WERI-Rb-1 (cell line): ENCODE measurements at regions not wholly inside any gene's neighbourhood (a gene's known extent, or its start where the extent isn't known, plus 50 kb on each side); places are given as distances from the start of the nearest gene placed in this dataset.

Experiments
- DNase-seq: peaks from one replicate; pipeline ENCODE4 v3.0.0-alpha.2; 2020
- H3K27ac ChIP-seq: fragments of 250-450 bp; sonication (Bioruptor Pico); 2 replicates; pipeline ENCODE4 v1.5.1; 2020; ENCODE audit warnings: mild to moderate bottlenecking, moderate library complexity
- H3K27me3 ChIP-seq: fragments of 250-450 bp; sonication (Bioruptor Pico); 2 replicates; pipeline ENCODE4 v1.5.1; 2021; ENCODE audit warnings: mild to moderate bottlenecking, low read depth, moderate library complexity; ENCODE audit not compliant: insufficient read depth, severe bottlenecking
- H3K36me3 ChIP-seq: fragments of 250-450 bp; sonication (Bioruptor Pico); 2 replicates; pipeline ENCODE4 v1.5.1; 2020; ENCODE audit warnings: mild to moderate bottlenecking, moderate library complexity
- H3K4me3 ChIP-seq: 2 replicates; pipeline ENCODE4 v1.5.1; 2011; ENCODE audit warnings: low read depth, mild to moderate bottlenecking, control low read depth, low read length
- H3K9me3 ChIP-seq: fragments of 250-450 bp; sonication (Bioruptor Pico); 2 replicates; pipeline ENCODE4 v1.5.1; 2021; ENCODE audit warnings: mild to moderate bottlenecking, moderate library complexity; ENCODE audit not compliant: severe bottlenecking
- TF ChIP-seq, protein P1 (sequence below): IDR thresholded peaks from 2 replicates; pipeline ENCODE4 v1.5.1; 2011; ENCODE audit warnings: low read depth, mild to moderate bottlenecking, control low read depth, inconsistent platforms, low read length

DNA sequence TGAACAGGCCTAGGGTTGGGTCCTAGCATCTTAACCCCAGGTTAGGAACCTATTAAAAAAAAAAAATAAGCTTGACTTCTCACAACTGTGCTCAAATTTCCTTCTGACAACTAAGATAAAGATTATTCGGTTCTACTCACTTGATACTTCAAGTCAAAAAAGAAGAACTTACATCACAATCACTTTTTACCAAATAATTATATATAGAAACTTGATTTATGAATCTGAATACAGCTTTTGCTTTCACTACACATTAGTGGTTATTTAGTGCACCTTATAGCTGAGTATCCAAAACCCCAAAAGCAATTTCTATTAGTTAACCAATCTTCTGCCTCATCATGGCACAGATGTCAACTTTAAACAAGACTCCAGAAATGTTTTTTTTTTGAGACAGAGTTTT is 119.0 kb upstream of the DST start:
- Histone ChIP-seq H3K27me3 (no peaks in the 10 kb centered on the region), H3K27ac (no peak overlapping the region), H3K9me3 (no peaks in the 10 kb centered on the region), H3K4me3 (no peak overlapping the region), H3K36me3 (no peaks in the 10 kb centered on the region)
- TF ChIP-seq, protein P1, sequence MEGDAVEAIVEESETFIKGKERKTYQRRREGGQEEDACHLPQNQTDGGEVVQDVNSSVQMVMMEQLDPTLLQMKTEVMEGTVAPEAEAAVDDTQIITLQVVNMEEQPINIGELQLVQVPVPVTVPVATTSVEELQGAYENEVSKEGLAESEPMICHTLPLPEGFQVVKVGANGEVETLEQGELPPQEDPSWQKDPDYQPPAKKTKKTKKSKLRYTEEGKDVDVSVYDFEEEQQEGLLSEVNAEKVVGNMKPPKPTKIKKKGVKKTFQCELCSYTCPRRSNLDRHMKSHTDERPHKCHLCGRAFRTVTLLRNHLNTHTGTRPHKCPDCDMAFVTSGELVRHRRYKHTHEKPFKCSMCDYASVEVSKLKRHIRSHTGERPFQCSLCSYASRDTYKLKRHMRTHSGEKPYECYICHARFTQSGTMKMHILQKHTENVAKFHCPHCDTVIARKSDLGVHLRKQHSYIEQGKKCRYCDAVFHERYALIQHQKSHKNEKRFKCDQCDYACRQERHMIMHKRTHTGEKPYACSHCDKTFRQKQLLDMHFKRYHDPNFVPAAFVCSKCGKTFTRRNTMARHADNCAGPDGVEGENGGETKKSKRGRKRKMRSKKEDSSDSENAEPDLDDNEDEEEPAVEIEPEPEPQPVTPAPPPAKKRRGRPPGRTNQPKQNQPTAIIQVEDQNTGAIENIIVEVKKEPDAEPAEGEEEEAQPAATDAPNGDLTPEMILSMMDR: no peak
- DNase-seq: no peak

DNA sequence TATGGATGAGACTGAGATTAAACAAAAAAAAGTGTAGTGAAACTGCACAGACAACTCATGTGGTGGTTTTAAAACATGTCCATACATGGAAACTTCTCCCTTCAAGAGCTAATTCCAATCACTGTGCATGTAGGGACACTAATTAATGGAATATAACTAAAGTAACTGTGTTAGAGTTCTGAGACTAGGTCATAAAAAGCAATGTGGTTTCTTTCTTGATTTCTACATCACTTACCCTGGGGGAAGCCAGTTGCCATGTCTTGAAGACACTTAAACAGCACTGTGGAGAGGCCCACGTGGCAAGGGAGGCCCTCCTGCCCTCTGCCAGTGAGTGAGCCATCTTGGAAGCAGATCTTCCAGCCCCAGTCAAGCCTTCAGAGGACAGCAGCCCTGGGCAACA is 118.2 kb upstream of the DST start:
- Histone ChIP-seq H3K36me3 (no peaks in the 10 kb centered on the region), H3K27me3 (no peaks in the 10 kb centered on the region), H3K9me3 (no peaks in the 10 kb centered on the region), H3K4me3 (no peak overlapping the region), H3K27ac (no peak overlapping the region; the same call in 1 of the 2 replicates)
- DNase-seq: no peak
- TF ChIP-seq, protein P1: no peak

DNA sequence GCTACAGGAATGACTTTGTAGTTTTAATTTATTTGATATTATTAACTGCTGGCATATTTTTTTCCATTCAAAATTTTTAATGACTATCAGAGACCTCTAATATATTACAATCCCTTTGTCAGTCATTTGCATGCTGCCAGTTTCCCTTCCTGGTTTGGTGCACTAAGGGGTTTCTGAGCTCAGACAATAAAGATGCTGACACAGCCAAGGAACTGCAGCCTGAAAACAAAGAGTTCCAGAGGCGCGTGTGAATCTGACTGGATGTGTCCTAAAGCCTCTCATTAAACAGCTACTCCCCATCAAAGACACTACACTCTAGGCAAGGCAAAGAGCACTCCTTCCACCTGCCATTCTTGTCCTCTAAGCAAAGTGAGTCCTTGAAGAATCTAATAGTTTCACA is 116.8 kb upstream of the DST start:
- Histone ChIP-seq H3K27ac (no peak overlapping the region), H3K9me3 (no peaks in the 10 kb centered on the region), H3K27me3 (no peaks in the 10 kb centered on the region), H3K4me3 (no peak overlapping the region), H3K36me3 (no peaks in the 10 kb centered on the region)
- TF ChIP-seq, protein P1: no peak
- DNase-seq: no peak

DNA sequence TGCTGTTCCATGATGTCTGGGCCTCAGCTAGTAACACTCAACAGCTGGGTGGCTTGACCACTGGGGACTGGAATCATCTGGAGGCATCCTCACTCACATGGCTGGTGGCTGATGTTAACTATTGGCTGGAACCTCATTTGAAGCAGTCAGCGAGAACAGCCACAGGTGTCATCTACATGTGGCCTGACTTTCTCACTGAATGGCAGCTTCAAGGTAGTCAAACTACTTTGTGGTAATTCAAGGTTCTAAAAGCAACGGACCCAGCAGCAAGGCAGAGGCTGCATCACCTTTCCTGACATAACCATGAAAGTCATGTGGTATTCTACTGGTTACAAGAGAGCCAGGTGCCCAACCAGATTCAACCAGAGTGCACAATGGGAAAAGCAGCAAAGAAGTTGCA is 115.9 kb upstream of the DST start:
- Histone ChIP-seq H3K36me3 (no peaks in the 10 kb centered on the region), H3K9me3 (no peaks in the 10 kb centered on the region), H3K27me3 (no peaks in the 10 kb centered on the region), H3K27ac (no peak overlapping the region), H3K4me3 (no peak overlapping the region)
- no peak for DNase-seq
- TF ChIP-seq, protein P1: no peak

DNA sequence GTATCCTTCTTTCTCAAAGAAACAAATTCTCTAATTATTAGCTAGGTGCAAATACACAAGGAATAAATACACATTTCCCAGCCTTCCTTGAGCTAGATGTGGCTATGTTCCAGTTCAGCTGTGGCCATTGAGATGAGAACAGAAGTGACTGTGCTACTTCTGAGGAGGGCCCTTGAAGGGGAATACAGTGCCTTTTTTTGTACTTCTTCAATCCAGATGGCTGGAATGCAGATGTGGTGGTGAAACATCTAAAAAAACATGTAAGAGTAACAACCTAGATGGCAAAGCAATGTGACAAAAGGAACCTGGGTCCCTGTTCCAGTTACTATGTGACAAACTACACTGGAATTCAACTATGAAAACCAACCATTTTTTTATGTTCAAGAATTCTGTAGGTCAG is 115.4 kb upstream of the DST start:
- TF ChIP-seq, protein P1: no peak
- Histone ChIP-seq H3K36me3 (no peaks in the 10 kb centered on the region), H3K27ac (no peak overlapping the region), H3K27me3 (no peaks in the 10 kb centered on the region), H3K4me3 (no peak overlapping the region), H3K9me3 (no peaks in the 10 kb centered on the region)
- no peak for DNase-seq

DNA sequence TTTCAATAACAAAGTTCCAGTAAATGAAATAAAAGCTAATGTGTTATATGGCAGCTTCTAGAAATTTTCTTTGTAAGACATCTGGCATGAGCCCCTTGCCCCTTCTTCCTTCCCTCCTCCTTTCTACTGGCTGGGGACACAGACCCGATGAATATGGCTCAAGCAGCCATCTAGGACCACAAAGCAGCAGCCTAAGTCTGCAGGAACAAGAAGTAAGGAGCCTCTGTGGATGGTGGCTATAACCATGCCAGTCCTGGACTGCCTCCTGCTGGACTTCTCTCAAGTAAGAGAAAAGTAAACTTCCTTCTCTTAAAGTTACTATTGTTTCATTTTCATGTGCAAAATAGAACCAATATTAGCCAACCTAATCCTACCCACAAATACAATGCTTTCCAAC is 114.9 kb upstream of the DST start:
- H3K4me3 ChIP-seq: no peak overlapping the region
- peak; percentile 81 for DNase-seq
- no peaks in the 10 kb centered on the region for H3K27me3 ChIP-seq
- no peaks in the 10 kb centered on the region for H3K36me3 ChIP-seq
- H3K27ac ChIP-seq: peak overlapping the region; percentile 55
- H3K9me3 ChIP-seq: no peaks in the 10 kb centered on the region
- TF ChIP-seq, protein P1: peak; percentile 91
